ENCODE measurements at regions not wholly inside any gene's neighbourhood (a gene's known extent, or its start where the extent isn't known, plus 50 kb on each side); places are given as distances from the start of the nearest gene placed in this dataset.
A peak's percentile ranks its signal among the peaks of the same experiment; 100 is the strongest.

- Mint-ChIP-seq H3K36me3 (ENCODE audit: low read depth, unreplicated experiment) (no peaks in the 10 kb centered on the region), H3K27ac (ENCODE audit: unreplicated experiment) (no peak overlapping the region), H3K4me3 (ENCODE audit: unreplicated experiment) (no peak overlapping the region), H3K27me3 (ENCODE audit: low read depth, unreplicated experiment) (no peaks in the 10 kb centered on the region), H3K4me1 (ENCODE audit: low read depth, unreplicated experiment) (no peaks in the 10 kb centered on the region), H3K9me3 (ENCODE audit: unreplicated experiment) (no peaks in the 10 kb centered on the region)
- Histone ChIP-seq H2AFZ (ENCODE audit: low read depth, low read length) (peak overlapping the region; percentile 14), H3K4me2 (ENCODE audit: low read length) (no peak overlapping the region), H3K27me3 (ENCODE audit: insufficient read depth, low read length) (no peaks in the 10 kb centered on the region), H3K79me2 (ENCODE audit: insufficient read depth, low read length) (no peaks in the 10 kb centered on the region), H4K20me1 (ENCODE audit: insufficient read depth, low read length) (no peaks in the 10 kb centered on the region), H3K9ac (ENCODE audit: low read length) (no peak overlapping the region), H3K27ac (ENCODE audit: low read depth, low read length) (no peak overlapping the region), H3K36me3 (ENCODE audit: insufficient read depth, low read length) (no peaks in the 10 kb centered on the region), H3K4me3 (ENCODE audit: insufficient read depth, low read depth, low read length) (no peak overlapping the region), H3K4me1 (ENCODE audit: insufficient read depth, low read length) (no peaks in the 10 kb centered on the region), H3K9me3 (ENCODE audit: insufficient read depth, low read depth, low read length) (no peaks in the 10 kb centered on the region)
- FAIRE-seq (no peak), DNase-seq (ENCODE audit: low read depth) (peak; percentile 35)
- no peak for TF ChIP-seq EZH2 (IDR thresholded peaks at IDR 0.05; ENCODE audit: insufficient read depth, low read length)
- TF ChIP-seq, protein P1, sequence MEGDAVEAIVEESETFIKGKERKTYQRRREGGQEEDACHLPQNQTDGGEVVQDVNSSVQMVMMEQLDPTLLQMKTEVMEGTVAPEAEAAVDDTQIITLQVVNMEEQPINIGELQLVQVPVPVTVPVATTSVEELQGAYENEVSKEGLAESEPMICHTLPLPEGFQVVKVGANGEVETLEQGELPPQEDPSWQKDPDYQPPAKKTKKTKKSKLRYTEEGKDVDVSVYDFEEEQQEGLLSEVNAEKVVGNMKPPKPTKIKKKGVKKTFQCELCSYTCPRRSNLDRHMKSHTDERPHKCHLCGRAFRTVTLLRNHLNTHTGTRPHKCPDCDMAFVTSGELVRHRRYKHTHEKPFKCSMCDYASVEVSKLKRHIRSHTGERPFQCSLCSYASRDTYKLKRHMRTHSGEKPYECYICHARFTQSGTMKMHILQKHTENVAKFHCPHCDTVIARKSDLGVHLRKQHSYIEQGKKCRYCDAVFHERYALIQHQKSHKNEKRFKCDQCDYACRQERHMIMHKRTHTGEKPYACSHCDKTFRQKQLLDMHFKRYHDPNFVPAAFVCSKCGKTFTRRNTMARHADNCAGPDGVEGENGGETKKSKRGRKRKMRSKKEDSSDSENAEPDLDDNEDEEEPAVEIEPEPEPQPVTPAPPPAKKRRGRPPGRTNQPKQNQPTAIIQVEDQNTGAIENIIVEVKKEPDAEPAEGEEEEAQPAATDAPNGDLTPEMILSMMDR (IDR thresholded peaks at IDR 0.05; ENCODE audit: insufficient read depth, low read depth, low read length), result no peak
Observed at GRCh38 chr10:61612450-61612849, 50.3 kb upstream of the CABCOCO1 start.

DNA sequence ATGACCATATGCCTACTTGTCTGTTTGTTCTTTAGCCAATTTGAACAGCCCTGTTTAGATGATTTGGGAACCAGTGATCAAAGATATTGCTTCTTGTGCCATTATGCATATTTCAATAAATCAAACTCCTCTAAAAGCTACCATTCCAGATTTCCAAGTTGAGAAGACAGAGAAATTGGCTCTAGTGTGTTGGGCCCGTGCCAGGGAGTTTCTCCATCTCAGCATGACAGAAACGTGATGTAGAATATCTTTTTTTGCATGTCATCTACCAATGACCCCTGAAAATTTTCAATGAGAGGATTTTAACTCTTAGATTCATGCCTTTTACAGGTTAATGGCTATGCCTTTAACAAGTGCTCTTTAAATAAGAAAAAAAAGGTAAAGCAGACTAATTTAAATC is 50.7 kb upstream of the CABCOCO1 start:
- Histone ChIP-seq H3K4me3 (ENCODE audit: insufficient read depth, low read depth, low read length) (no peak overlapping the region), H3K36me3 (ENCODE audit: insufficient read depth, low read length) (no peaks in the 10 kb centered on the region), H3K9me3 (ENCODE audit: insufficient read depth, low read depth, low read length) (no peaks in the 10 kb centered on the region), H3K4me1 (ENCODE audit: insufficient read depth, low read length) (no peaks in the 10 kb centered on the region), H3K79me2 (ENCODE audit: insufficient read depth, low read length) (no peaks in the 10 kb centered on the region), H4K20me1 (ENCODE audit: insufficient read depth, low read length) (no peaks in the 10 kb centered on the region), H3K9ac (ENCODE audit: low read length) (no peak overlapping the region), H3K27me3 (ENCODE audit: insufficient read depth, low read length) (no peaks in the 10 kb centered on the region), H3K4me2 (ENCODE audit: low read length) (no peak overlapping the region), H3K27ac (ENCODE audit: low read depth, low read length) (no peak overlapping the region), H2AFZ (ENCODE audit: low read depth, low read length) (no peak overlapping the region)
- Mint-ChIP-seq H3K4me1 (ENCODE audit: low read depth, unreplicated experiment) (no peaks in the 10 kb centered on the region), H3K9me3 (ENCODE audit: unreplicated experiment) (no peaks in the 10 kb centered on the region), H3K4me3 (ENCODE audit: unreplicated experiment) (no peak overlapping the region), H3K36me3 (ENCODE audit: low read depth, unreplicated experiment) (no peaks in the 10 kb centered on the region), H3K27ac (ENCODE audit: unreplicated experiment) (no peak overlapping the region), H3K27me3 (ENCODE audit: low read depth, unreplicated experiment) (no peaks in the 10 kb centered on the region)
- TF ChIP-seq, protein P1 (IDR thresholded peaks at IDR 0.05; ENCODE audit: insufficient read depth, low read depth, low read length), result no peak
- no peak for TF ChIP-seq EZH2 (IDR thresholded peaks at IDR 0.05; ENCODE audit: insufficient read depth, low read length)
- FAIRE-seq (no peak), DNase-seq (ENCODE audit: low read depth) (no peak)

DNA sequence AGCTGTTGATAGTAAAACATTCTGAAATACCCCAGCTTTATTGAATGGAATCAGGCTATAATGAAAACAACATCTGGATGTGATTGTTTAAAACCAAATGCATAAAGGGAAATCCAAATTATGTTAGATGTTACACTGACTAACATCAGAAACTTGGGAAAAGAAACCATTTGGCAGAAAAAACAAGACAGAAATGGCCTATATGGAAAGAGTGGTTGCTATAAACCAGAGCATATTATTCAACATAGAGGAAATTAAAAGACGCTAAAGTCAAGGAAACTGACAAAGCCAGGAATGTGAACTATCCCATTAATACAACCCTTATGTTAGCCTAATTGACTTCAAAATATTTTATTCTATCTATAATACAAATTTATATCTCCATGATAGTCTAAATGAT is 53.0 kb upstream of the CABCOCO1 start:
- H3K27ac Mint-ChIP-seq (ENCODE audit: unreplicated experiment), result no peak overlapping the region

More for the DNA sequence above, 53.0 kb upstream of the CABCOCO1 start:
- H3K9me3 ChIP-seq (ENCODE audit: insufficient read depth, low read depth, low read length), result no peaks in the 10 kb centered on the region
- H3K9ac ChIP-seq (ENCODE audit: low read length), result no peak overlapping the region
- H3K79me2 ChIP-seq (ENCODE audit: insufficient read depth, low read length), result no peaks in the 10 kb centered on the region
- H4K20me1 ChIP-seq (ENCODE audit: insufficient read depth, low read length), result no peaks in the 10 kb centered on the region
- no peak overlapping the region for H3K27ac ChIP-seq (ENCODE audit: low read depth, low read length)
- TF ChIP-seq, protein P1 (IDR thresholded peaks at IDR 0.05; ENCODE audit: insufficient read depth, low read depth, low read length), result no peak
- TF ChIP-seq EZH2 (IDR thresholded peaks at IDR 0.05; ENCODE audit: insufficient read depth, low read length), result no peak
- H2AFZ ChIP-seq (ENCODE audit: low read depth, low read length), result no peak overlapping the region
- no peak overlapping the region for H3K4me2 ChIP-seq (ENCODE audit: low read length)
- Mint-ChIP-seq H3K9me3 (ENCODE audit: unreplicated experiment) (no peaks in the 10 kb centered on the region), H3K4me3 (ENCODE audit: unreplicated experiment) (no peak overlapping the region), H3K36me3 (ENCODE audit: low read depth, unreplicated experiment) (no peaks in the 10 kb centered on the region), H3K4me1 (ENCODE audit: low read depth, unreplicated experiment) (no peaks in the 10 kb centered on the region), H3K27me3 (ENCODE audit: low read depth, unreplicated experiment) (no peaks in the 10 kb centered on the region)
- FAIRE-seq (peak; percentile 5), DNase-seq (ENCODE audit: low read depth) (no peak)
- no peaks in the 10 kb centered on the region for H3K27me3 ChIP-seq (ENCODE audit: insufficient read depth, low read length)
- H3K4me1 ChIP-seq (ENCODE audit: insufficient read depth, low read length), result no peaks in the 10 kb centered on the region
- no peak overlapping the region for H3K4me3 ChIP-seq (ENCODE audit: insufficient read depth, low read depth, low read length)
- no peaks in the 10 kb centered on the region for H3K36me3 ChIP-seq (ENCODE audit: insufficient read depth, low read length)

Measured in astrocyte (in vitro differentiated cells and primary cell).